ENCODE measurements at regions not wholly inside any gene's neighbourhood (a gene's known extent, or its start where the extent isn't known, plus 50 kb on each side); places are given as distances from the start of the nearest gene placed in this dataset.

DNA sequence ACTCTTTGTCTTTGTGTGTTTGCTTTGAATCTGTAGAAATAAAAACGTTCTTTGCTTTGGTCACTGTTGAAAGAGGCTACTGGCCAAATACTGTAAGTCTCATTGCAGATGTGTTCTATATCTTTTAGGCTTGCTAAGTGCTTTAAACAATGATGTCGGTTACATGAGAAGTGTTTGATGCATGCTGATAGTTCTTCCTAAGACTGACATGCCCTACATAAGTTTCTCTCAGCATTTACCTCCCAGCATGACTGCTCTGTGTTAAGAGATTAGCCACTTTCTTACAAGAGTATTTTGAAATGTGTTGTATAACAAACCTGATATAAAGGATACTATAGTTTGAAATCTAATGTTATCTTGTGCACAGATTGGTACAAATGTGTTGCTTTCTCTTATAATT lies 1088.7 kb downstream of the NSUN3 start:
- Histone ChIP-seq H3K27me3 (ENCODE audit: control insufficient read depth, insufficient read depth, low read length) (no peaks in the 10 kb centered on the region), H3K4me3 (ENCODE audit: low read length) (no peak overlapping the region), H3K27ac (ENCODE audit: low read length) (no peak overlapping the region), H3K4me1 (ENCODE audit: control insufficient read depth, insufficient read depth, low read length) (no peaks in the 10 kb centered on the region), H3K9me3 (replicated peaks; ENCODE audit: control insufficient read depth, low read depth, low read length) (peaks cover 3% of the 10 kb centered on the region), H3K36me3 (ENCODE audit: control insufficient read depth, insufficient read depth, low read length) (no peaks in the 10 kb centered on the region)
- WGBS (ENCODE audit: insufficient coverage), result no CpG with 5 or more reads among the region's 2 CpGs
- no peak for DNase-seq

- Histone ChIP-seq H3K4me1 (ENCODE audit: control insufficient read depth, insufficient read depth, low read length) (no peaks in the 10 kb centered on the region), H3K9me3 (replicated peaks; ENCODE audit: control insufficient read depth, low read depth, low read length) (peaks cover 6% of the 10 kb centered on the region), H3K36me3 (ENCODE audit: control insufficient read depth, insufficient read depth, low read length) (no peaks in the 10 kb centered on the region), H3K27ac (ENCODE audit: low read length) (no peak overlapping the region), H3K4me3 (ENCODE audit: low read length) (no peak overlapping the region), H3K27me3 (ENCODE audit: control insufficient read depth, insufficient read depth, low read length) (no peaks in the 10 kb centered on the region)
- no peak for DNase-seq
- no CpG with 5 or more reads among the region's 2 CpGs for WGBS (ENCODE audit: insufficient coverage)
These were observed 1091.9 kb downstream of the NSUN3 start for GRCh38 chr3:95154766-95155165.

DNA sequence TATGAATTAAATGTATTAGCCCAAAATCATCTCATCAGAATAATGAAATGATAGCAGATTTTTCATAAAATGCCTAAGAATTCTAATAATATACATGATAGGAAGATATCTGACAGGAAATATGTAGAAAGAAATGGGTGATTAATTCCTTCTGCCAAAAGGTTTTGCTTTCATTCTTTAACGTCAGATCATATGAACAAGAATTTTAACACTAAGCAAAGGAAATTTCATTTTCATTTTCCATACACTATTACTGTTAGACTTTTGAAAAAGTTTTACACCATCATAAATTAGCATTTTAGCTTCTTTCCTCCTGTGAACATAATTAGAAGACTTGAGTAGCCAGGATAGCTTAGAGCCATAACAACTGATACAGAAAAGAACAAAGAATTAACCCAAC lies 1099.9 kb downstream of the NSUN3 start:
- Histone ChIP-seq H3K27me3 (ENCODE audit: control insufficient read depth, insufficient read depth, low read length) (no peaks in the 10 kb centered on the region), H3K36me3 (ENCODE audit: control insufficient read depth, insufficient read depth, low read length) (no peaks in the 10 kb centered on the region), H3K4me1 (ENCODE audit: control insufficient read depth, insufficient read depth, low read length) (no peaks in the 10 kb centered on the region), H3K27ac (ENCODE audit: low read length) (no peak overlapping the region), H3K4me3 (ENCODE audit: low read length) (no peak overlapping the region), H3K9me3 (replicated peaks; ENCODE audit: control insufficient read depth, low read depth, low read length) (no peaks in the 10 kb centered on the region)
- no CpG with 5 or more reads among the region's 1 CpG for WGBS (ENCODE audit: insufficient coverage)
- DNase-seq, result no peak

DNA sequence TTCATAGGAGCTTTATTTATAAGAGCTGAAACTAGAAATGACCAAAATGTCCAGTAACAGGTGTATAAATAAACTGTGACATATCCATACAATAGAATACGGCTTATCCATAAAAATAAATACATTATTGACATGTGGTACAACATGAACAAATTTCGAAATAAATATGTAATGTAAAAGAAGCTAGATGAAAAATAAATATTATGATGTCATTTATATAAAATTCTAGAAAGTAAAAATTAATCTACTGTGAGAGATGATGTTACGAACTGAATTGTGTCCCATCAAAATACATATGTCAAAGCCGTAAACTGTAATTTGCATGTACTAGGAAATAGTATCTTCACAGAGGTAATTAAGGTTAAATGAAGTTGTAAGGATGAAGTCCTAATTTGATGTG lies 1104.9 kb downstream of the NSUN3 start:
- Histone ChIP-seq H3K4me3 (ENCODE audit: low read length) (no peak overlapping the region), H3K9me3 (replicated peaks; ENCODE audit: control insufficient read depth, low read depth, low read length) (no peaks in the 10 kb centered on the region), H3K27me3 (ENCODE audit: control insufficient read depth, insufficient read depth, low read length) (no peaks in the 10 kb centered on the region), H3K36me3 (ENCODE audit: control insufficient read depth, insufficient read depth, low read length) (no peaks in the 10 kb centered on the region), H3K27ac (ENCODE audit: low read length) (no peak overlapping the region), H3K4me1 (ENCODE audit: control insufficient read depth, insufficient read depth, low read length) (no peaks in the 10 kb centered on the region)
- WGBS (ENCODE audit: insufficient coverage), result no CpG with 5 or more reads among the region's 4 CpGs
- DNase-seq, result no peak

DNA sequence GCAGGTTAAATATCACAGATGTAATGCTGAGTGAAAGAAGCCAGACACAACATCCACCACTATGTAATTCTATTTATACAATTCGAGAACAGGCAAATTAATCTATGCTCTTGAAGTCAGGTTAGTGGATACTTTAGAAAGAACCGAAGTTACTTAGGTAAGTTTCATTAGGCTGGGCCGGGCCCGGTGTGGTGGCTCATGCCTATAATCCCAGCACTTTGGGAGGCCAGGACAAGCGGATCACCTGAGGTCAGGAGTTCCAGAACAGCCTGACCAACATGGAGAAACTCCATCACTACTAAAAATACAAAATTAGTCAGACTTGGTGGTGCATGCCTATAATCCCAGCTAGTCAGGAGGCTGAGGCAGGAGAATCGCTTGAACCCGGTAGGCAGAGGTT lies 1105.7 kb downstream of the NSUN3 start:
- Histone ChIP-seq H3K9me3 (replicated peaks; ENCODE audit: control insufficient read depth, low read depth, low read length) (no peaks in the 10 kb centered on the region), H3K27ac (ENCODE audit: low read length) (no peak overlapping the region), H3K27me3 (ENCODE audit: control insufficient read depth, insufficient read depth, low read length) (no peaks in the 10 kb centered on the region), H3K36me3 (ENCODE audit: control insufficient read depth, insufficient read depth, low read length) (no peaks in the 10 kb centered on the region), H3K4me3 (ENCODE audit: low read length) (no peak overlapping the region), H3K4me1 (ENCODE audit: control insufficient read depth, insufficient read depth, low read length) (no peaks in the 10 kb centered on the region)
- WGBS (ENCODE audit: insufficient coverage), result 100% methylated on average over 2 of the region's 7 CpGs
- no peak for DNase-seq

GRCh38 chr3:95172164-95172943 lies 1109.5 kb downstream of the NSUN3 start:
- Histone ChIP-seq H3K27ac (ENCODE audit: low read length) (no peak overlapping the region), H3K27me3 (ENCODE audit: control insufficient read depth, insufficient read depth, low read length) (no peaks in the 10 kb centered on the region), H3K4me1 (ENCODE audit: control insufficient read depth, insufficient read depth, low read length) (no peaks in the 10 kb centered on the region), H3K36me3 (ENCODE audit: control insufficient read depth, insufficient read depth, low read length) (no peaks in the 10 kb centered on the region), H3K4me3 (ENCODE audit: low read length) (no peak overlapping the region), H3K9me3 (replicated peaks; ENCODE audit: control insufficient read depth, low read depth, low read length) (no peaks in the 10 kb centered on the region)
- no peak for DNase-seq
- WGBS (ENCODE audit: insufficient coverage), result 40% methylated on average over 1 of the region's 3 CpGs

DNA sequence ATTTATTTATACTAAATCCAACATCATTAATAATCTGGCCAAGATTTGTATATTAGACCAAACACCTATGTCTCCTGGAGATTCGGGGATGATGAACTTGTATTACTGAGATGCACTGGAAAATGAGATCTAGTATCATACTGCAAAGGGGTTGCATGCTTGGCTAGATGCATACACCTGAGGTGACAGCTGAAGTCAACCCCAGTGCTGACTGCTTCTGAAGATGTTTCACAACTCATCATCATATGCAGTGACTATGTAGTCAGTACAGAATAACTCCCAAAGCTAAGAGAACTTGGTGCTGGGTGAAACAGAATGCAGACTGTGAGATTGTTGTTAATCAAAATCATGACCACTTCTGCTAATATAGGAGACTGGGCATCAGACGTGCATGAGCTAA lies 1114.2 kb downstream of the NSUN3 start:
- DNase-seq, result no peak
- no CpG with 5 or more reads among the region's 2 CpGs for WGBS (ENCODE audit: insufficient coverage)
- H3K36me3 ChIP-seq (ENCODE audit: control insufficient read depth, insufficient read depth, low read length), result no peaks in the 10 kb centered on the region

DNA sequence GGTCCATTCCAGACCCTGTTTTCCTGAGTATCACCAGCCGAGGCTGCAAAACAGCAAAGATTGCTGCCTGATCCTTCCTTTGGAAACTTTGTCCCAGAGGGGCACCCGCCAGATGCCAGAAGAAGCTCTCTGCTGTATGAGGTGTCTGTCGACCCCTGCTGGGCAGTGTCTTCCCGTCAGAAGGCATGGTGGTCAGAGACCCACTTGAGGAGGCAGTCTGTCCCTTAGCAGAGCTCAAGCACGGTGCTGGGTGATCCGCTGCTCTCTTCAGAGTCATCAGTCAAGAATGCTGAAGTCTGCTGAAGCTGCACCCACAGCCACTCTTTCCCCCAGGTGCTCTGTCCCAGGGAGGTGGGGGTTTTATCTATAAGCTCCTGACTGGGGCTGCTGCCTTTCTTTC lies 1121.2 kb downstream of the NSUN3 start:
- DNase-seq, result no peak
- peaks cover 5% of the 10 kb centered on the region for H3K9me3 ChIP-seq (replicated peaks; ENCODE audit: control insufficient read depth, low read depth, low read length)
- no peaks in the 10 kb centered on the region for H3K4me1 ChIP-seq (ENCODE audit: control insufficient read depth, insufficient read depth, low read length)
- H3K27me3 ChIP-seq (ENCODE audit: control insufficient read depth, insufficient read depth, low read length), result no peaks in the 10 kb centered on the region
- H3K27ac ChIP-seq (ENCODE audit: low read length), result no peak overlapping the region
- no peak overlapping the region for H3K4me3 ChIP-seq (ENCODE audit: low read length)
- H3K36me3 ChIP-seq (ENCODE audit: control insufficient read depth, insufficient read depth, low read length), result no peaks in the 10 kb centered on the region
- WGBS (ENCODE audit: insufficient coverage), result 91% methylated on average over 6 of the region's 6 CpGs

More for the DNA sequence above, 1114.2 kb downstream of the NSUN3 start:
- Histone ChIP-seq H3K4me3 (ENCODE audit: low read length) (no peak overlapping the region), H3K27me3 (ENCODE audit: control insufficient read depth, insufficient read depth, low read length) (no peaks in the 10 kb centered on the region), H3K9me3 (replicated peaks; ENCODE audit: control insufficient read depth, low read depth, low read length) (no peaks in the 10 kb centered on the region), H3K4me1 (ENCODE audit: control insufficient read depth, insufficient read depth, low read length) (no peaks in the 10 kb centered on the region), H3K27ac (ENCODE audit: low read length) (no peak overlapping the region)

DNA sequence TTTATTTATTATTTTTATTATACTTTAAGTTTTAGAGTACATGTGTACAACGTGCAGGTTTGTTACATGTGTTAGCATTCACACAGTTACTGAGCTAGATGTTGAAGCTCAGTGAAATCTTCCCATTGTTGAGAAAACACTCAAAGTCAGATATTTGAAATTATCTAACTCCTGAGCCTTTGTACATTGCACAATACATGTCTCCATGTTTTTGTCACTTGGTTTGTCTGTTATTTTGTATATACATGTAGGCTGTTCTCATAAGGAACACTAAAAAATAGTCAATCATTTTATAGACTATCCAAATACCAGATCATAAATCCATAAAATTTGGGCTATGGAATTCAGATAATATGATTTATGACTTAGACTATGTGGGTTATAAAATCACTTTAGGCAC lies 1126.5 kb downstream of the NSUN3 start:
- Histone ChIP-seq H3K9me3 (replicated peaks; ENCODE audit: control insufficient read depth, low read depth, low read length) (no peaks in the 10 kb centered on the region), H3K27ac (ENCODE audit: low read length) (no peak overlapping the region), H3K27me3 (ENCODE audit: control insufficient read depth, insufficient read depth, low read length) (no peaks in the 10 kb centered on the region), H3K4me3 (ENCODE audit: low read length) (no peak overlapping the region), H3K36me3 (ENCODE audit: control insufficient read depth, insufficient read depth, low read length) (no peaks in the 10 kb centered on the region), H3K4me1 (ENCODE audit: control insufficient read depth, insufficient read depth, low read length) (no peaks in the 10 kb centered on the region)
- WGBS (ENCODE audit: insufficient coverage), result no CpG with 5 or more reads among the region's 1 CpG
- DNase-seq, result no peak

DNA sequence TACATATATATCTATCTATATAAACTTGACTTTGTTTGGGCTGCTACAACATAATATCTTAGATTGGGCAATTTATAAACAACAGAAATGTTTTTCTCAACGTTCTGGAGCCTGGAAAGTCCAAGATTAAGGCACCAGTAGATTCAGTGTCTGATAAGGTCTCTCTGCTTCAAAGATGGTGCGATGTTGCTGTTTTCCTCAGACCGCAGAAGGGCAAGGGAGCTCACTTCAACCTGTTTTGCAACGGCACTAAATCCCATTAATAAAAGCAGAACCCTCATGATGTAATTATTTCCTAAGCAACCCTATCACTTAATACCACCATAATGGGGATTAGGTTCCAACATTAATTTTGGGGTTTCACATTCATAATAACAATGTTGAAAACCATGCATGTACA lies 1134.8 kb downstream of the NSUN3 start:
- WGBS (ENCODE audit: insufficient coverage), result no CpG with 5 or more reads among the region's 4 CpGs
- no peak overlapping the region for H3K27ac ChIP-seq (ENCODE audit: low read length)
- no peak for DNase-seq
- H3K9me3 ChIP-seq (replicated peaks; ENCODE audit: control insufficient read depth, low read depth, low read length), result no peaks in the 10 kb centered on the region
- H3K4me1 ChIP-seq (ENCODE audit: control insufficient read depth, insufficient read depth, low read length), result no peaks in the 10 kb centered on the region
- H3K27me3 ChIP-seq (ENCODE audit: control insufficient read depth, insufficient read depth, low read length), result no peaks in the 10 kb centered on the region
- no peak overlapping the region for H3K4me3 ChIP-seq (ENCODE audit: low read length)
- H3K36me3 ChIP-seq (ENCODE audit: control insufficient read depth, insufficient read depth, low read length), result no peaks in the 10 kb centered on the region

GRCh38 chr3:95200384-95200783 lies 1137.5 kb downstream of the NSUN3 start:
- Histone ChIP-seq H3K27ac (ENCODE audit: low read length) (no peak overlapping the region), H3K27me3 (ENCODE audit: control insufficient read depth, insufficient read depth, low read length) (no peaks in the 10 kb centered on the region), H3K9me3 (replicated peaks; ENCODE audit: control insufficient read depth, low read depth, low read length) (peaks cover 12% of the 10 kb centered on the region), H3K36me3 (ENCODE audit: control insufficient read depth, insufficient read depth, low read length) (no peaks in the 10 kb centered on the region), H3K4me3 (ENCODE audit: low read length) (no peak overlapping the region), H3K4me1 (ENCODE audit: control insufficient read depth, insufficient read depth, low read length) (no peaks in the 10 kb centered on the region)
- WGBS (ENCODE audit: insufficient coverage), result no CpG with 5 or more reads among the region's 1 CpG
- no peak for DNase-seq

All from muscle of leg (tissue), 3 donors.